Stimulated activated CD8-positive, alpha-beta memory T cell treated with anti-CD3 and anti-CD28 coated beads, Interleukin-7, amount 100 ng/mL, for 1 hour (primary cell): ENCODE measurements at regions not wholly inside any gene's neighbourhood (a gene's known extent, or its start where the extent isn't known, plus 50 kb on each side); places are given as distances from the start of the nearest gene placed in this dataset.

Experiments
- DNase-seq, 2 donors: peaks; one replicate each; pipeline ENCODE4 v3.0.0-alpha.2; 2020; ENCODE audit warnings: low read depth in 2 of 2

DNA sequence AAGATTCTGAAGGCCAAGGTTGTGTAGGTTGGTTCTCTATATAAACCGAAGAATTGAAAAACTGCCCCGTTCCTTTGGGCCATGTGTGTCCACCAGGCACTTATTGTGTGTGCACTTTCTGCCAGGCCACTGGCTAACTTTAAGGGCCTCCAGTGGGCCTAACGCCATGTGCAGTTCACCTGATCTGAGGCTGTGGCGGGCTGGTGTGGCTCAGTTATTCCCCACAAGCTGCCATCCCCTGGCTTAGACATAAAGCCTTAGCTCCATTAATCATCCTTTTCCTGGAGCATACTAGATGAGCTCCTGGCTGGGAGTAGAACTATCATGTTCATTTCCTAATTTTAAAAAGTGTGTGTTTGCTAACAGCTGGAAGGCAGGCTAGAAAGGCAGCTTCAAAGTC is 304.1 kb upstream of the TNP1 start:
- DNase-seq = no peak

GRCh38 chr2:217162533-217162932 is 302.7 kb upstream of the TNP1 start:
- DNase-seq = no peak

DNA sequence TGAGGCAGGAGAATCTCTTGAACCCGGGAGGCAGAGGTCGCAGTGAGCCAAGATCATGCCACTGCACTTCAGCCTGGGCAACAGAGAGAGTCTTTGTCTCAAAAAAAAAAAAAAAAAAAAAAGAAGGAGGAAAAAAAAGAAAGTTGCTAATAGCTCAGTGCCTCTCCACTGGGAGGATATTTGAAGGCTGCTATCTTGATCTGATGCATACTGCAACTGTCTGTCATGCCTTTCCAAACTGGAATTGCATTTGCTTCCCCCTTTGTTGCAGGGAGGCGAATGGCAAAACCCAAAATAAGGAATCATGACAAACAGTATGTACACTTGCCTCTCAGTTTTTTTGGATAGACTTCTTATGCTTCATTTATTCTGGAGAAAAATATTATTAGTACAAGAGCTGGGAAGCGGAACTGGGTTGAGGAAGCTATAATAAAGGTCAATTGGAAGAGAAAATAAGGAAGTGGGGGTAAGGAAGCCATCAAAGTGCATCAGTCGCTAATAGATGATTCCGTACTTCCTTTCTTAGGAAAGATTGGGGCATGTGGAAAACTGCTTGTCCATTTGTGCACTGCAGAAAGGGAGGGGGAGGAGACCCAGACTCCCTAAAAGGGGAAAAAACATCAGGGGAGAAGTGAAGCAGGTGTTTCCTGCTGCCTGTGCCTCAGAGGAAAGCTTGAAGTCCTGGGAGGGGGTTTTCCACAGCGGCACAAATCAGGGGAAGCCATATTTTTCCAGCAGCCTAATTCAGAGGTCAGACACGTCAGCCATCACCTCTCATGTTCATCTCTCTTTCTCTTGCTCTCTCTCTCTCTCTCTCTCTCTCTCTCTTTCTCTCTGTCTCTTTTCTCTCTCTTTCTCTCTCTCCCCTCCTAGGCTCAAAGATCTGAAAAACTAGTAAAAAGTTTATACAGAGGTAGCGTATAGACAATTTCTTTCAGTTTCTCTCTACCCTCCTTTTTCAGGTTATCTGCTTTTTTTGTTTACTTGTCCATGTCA is 301.4 kb upstream of the TNP1 start:
- DNase-seq = no peak

GRCh38 chr2:217160103-217160743 is 300.4 kb upstream of the TNP1 start:
- DNase-seq = no peak

GRCh38 chr2:217158928-217159327 is 299.1 kb upstream of the TNP1 start:
- no peak for DNase-seq

DNA sequence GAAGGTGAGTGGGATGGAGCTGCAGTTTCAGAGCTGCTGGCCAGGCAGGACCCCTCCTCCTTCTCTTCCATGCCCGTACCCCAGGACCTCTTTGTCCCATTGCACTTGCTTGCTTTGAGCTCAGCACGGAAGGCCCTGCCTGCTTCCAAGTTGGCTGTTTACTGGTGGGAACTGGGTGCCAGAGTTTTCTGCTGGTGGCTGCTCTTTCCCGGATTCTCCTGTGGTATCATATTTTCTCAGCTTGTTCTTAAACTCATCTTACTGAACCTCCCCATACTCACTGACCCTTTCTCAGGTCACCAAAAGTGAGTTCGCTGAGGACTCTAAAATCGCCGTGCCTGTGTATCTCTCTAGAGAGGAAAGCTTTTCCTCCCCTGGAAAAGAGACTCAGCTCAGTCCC is 297.7 kb upstream of the TNP1 start:
- DNase-seq = no peak

DNA sequence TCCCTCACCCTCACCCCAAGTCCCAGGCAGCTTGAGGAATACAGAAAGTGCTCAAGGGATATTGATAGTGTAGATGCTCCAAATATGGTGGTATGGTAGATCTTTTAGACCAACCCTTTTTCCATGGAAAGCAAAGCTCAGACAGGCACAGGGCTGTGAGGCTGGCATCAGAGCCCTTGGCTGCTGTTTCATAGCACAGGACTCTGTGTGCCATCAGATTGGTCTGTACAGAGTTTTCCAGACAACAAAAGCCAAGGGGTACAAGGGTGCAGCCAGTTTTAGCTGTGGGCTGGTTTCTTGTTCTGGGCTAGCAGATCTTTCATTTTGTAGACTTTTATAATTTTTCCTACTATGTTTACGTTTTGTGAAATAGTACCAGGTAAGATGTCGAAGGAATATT is 296.9 kb upstream of the TNP1 start:
- no peak for DNase-seq

GRCh38 chr2:217154923-217155322 is 295.1 kb upstream of the TNP1 start:
- no peak for DNase-seq

GRCh38 chr2:217153510-217153909 is 293.6 kb upstream of the TNP1 start:
- no peak for DNase-seq

GRCh38 chr2:217152831-217153230 is 293.0 kb upstream of the TNP1 start:
- no peak for DNase-seq

DNA sequence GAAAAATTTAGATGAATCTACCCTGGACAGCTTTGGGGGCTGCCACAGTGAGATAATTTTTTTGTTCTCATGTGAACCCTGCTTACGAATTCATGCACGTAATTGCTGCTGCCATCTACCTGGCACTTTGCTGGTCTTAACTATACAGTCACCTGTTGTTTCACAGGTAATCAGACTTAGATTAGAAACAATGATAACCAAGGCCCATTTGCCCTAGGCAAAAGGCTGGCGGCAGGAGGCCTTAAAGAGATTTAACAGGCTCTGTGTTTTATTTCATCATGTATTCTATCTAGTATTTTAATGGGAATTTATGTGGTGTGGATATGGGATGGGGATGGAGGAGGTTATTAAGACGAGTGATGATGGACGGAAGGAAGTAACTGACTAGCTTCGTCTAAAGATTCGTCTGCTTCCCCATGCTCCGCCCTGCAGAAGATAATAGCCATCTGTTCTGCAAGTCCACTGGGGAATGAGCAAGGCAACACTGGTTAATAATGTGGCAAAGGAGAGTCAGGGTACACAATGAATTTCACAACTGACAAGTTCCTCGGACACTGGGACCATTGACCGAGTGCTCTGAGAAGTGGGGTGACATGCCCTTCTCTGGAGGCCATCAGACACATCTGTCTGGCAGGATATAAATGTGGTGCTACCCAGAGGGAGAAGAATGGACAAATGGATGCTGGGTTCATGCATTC is 291.8 kb upstream of the TNP1 start:
- no peak for DNase-seq

GRCh38 chr2:217150236-217150635 is 290.4 kb upstream of the TNP1 start:
- no peak for DNase-seq

DNA sequence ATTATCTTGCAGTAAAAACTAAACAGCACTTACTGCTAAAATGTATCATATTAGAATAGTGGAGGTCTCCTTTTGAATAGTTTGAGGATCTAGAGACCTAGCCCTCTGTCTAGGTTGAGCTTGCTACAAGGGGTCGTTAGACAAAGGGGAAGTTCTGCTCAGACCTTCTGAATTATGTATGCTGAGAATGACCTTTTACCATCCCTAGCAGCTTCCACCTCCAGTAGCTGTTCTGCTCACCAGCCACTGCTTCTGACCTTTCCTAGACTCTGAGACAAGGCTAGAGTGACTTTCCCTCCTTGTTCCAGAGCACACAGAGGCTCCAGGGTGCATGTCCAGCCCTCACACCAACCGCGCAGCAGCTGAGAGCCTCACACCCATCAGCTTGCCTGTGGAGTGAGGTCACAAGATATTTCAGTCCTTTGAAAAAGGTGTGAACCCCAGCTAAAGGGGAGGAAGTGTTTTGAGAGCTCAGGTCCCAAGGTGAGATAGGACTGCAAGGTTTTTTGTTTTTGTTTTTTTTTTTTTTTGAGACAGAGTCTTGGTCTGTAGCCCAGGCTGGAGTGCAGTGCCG is 289.3 kb upstream of the TNP1 start:
- no peak for DNase-seq

DNA sequence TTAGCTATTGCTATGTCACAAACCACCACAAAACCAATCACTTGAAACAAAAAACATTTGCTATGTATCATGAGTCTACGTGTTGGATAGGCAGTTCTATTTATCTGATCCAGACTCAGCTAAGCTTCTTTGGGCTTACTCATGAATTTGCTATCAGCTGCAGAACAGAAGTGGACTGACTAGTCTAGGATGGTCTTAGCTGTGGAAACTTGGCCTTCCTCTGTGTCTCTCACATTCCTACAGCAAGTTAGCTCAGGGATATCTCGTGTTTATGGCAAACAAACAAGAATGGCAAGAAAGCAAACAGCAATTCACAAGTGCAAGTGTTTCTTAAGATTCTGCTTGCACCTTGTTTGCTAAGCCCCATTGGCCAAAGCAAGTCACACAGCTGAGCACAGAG is 288.0 kb upstream of the TNP1 start:
- no peak for DNase-seq

GRCh38 chr2:217146956-217147355 is 287.1 kb upstream of the TNP1 start:
- DNase-seq = no peak

DNA sequence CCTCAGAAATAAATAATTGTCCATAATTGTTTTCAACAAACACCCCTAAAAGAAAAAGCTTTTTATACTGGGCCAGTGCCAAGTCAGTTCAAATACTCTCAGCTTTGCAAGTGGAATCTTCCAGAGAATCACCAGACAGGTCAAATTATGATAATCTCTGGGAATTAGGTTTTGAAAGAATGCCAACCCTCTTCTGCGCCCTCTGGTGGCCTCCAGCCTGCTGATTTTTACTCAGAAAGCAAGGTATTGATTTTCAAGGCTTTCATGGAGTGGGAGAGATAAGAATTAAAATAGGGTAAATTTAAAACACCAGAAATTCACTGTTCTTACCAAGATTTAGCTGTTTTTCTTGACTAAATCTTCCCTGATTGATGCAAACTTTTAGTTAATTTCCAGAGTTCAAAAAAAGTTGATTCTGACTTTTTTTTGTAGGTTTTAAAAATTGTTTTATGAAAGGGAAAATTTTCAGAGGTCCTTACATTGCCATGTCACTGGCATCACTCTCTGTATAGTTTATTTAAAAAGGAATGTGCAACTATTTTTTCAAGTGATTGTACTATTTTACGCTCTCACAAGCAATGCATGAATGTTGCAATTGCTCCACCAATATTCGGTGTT is 282.9 kb upstream of the TNP1 start:
- DNase-seq = no peak

- no peak for DNase-seq
Measured at GRCh38 chr2:217138284-217138683, 278.4 kb upstream of the TNP1 start.

DNA sequence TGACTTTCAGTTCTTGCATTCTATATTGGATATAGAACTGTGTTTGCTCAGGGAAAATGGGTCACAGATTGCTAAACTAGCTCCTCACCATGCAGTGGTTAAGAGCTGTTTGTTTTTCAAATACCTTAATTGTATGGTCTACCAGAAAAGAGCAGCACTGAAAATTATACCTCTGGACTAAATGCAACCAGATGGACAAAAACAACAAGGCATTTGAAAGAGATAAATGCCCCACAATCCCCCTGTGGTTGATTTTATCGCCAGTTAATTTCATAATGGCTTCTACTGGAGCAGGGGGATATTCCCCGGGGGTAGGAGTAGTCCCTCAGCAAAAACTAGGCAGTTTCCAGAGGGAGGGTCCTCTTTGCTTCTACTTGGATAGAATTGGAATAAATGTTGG is 267.9 kb upstream of the TNP1 start:
- DNase-seq = no peak

DNA sequence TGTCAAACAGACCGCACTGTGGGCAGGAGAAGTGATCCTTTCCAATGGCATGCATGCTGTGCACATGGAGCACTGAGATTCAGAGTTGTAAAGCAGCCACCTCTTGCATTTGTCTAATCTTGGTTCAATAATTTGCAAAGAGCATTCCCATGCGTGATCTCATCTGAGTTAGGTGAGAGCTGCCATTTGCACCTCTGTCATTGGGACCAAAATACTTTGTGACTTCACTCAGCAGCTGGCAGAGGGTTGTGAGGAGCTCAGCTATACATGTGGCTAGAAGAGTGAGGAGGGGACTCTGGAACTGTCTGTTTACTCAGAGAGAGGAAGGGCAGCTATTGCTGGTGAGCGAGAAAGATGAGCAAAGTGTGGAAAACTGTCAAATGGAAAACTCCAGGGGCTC is 265.1 kb upstream of the TNP1 start:
- no peak for DNase-seq

GRCh38 chr2:217124050-217124449 is 264.2 kb upstream of the TNP1 start:
- DNase-seq = no peak

GRCh38 chr2:217121565-217121964 is 261.7 kb upstream of the TNP1 start:
- no peak for DNase-seq

DNA sequence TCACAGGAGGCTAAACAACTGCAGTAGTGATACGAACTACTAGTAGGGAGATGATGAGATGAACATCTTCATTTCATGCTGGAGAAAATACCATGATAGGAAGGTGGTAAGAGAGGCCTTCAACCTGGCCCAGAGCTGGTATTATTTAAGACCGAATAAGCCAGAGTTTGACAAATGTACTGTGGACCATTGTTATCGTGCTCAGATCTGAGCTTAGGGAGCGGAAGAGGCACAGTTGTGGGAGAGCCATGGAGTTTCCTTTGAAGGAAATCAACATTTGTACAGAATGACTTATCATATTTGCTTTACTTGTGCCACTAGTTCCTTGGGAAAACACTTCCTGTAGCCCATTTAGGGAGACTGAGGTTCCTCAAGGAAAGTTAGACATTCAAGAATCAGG is 260.6 kb upstream of the TNP1 start:
- DNase-seq = no peak
